SK-MEL-5 (cell line): ENCODE measurements at regions not wholly inside any gene's neighbourhood (a gene's known extent, or its start where the extent isn't known, plus 50 kb on each side); places are given as distances from the start of the nearest gene placed in this dataset.
"Not testable (repeated sequence)": the region's sequence is repeated elsewhere in the genome, so short reads cannot be mapped to it uniquely, and the experiment has no call there.

Source experiments
- DNase-seq: peaks from one replicate; pipeline ENCODE4 v3.0.0-alpha.2; 2016; ENCODE audit warnings: low read depth, low spot score
- in situ Hi-C: cut with HindIII; loops from 2 replicates; pipeline ENCODE4 v1.10.0; 2016; ENCODE audit warnings: low sequenced_read_pairs, high pct_unique_total_duplicates, low pct_unique_long_range_greater_than_20kb
- small RNA-seq, 2 experiments: library from RNA; depleted of rRNA; stranded (forward); fragments of <200 nt; gene quantifications; one replicate each; pipeline ENCODE3, GENCODE V24; 2014

DNA sequence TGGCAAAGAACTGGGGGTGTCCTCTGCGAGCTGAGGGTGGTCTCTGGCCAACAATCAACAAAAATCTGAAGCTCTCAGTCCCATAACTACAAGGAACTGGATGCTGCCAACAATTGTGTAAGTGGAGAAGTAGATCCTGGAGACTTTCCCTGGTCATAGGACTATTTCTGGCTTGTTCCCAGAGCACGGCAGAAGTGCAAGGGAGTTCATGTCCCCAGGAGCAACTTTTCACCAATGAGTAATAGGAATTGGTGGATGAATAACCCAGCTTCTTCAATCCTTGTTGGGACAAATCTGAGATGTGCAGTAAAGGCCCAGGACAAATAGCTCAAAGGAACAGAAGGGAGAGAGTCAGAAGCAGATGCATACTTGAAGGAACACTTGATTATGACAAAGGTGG, 95.5 kb downstream of the QRSL1 start:
- in situ Hi-C loops = no loop called here
- no peak for DNase-seq

DNA sequence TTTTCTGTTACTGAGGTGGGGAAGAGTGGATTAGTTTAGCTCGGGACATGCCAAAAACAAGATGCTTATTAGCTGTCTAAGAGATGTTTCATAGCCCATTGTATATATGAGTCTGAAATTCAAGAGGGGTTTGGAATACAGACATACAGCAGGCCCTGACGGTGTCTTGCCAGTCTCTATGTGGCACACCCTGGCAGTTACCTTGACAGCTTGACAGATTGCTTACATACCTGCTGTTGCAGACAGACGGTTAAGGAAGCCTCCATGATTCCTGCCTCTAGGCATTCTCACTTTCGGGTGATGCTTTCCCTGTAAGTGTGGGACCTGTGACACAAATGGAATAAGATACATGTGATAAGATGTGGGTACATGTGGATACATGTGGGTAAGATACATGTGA, 95.0 kb downstream of the QRSL1 start:
- in situ Hi-C loops = no loop called here
- DNase-seq = no peak

DNA sequence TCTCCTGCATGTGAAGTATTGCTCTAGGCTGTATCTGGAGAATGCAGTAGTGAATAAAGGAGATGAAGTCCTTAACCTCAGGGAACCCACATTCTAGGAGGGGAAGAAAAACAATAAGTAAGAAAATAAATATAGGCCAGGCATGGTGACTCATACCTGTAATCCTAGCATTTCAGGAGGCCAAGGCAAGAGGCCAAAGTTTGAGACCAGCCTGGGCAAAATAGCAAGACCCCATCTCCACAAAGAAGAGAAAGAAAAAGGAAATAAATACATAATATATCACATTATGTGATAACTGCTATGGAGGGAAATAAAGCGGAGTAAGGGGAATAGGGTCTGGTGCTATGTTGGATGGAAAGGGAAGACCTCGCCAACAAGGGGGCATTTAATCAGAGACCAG, 94.0 kb downstream of the QRSL1 start:
- DNase-seq, in situ Hi-C loops: not testable (repeated sequence)

DNA sequence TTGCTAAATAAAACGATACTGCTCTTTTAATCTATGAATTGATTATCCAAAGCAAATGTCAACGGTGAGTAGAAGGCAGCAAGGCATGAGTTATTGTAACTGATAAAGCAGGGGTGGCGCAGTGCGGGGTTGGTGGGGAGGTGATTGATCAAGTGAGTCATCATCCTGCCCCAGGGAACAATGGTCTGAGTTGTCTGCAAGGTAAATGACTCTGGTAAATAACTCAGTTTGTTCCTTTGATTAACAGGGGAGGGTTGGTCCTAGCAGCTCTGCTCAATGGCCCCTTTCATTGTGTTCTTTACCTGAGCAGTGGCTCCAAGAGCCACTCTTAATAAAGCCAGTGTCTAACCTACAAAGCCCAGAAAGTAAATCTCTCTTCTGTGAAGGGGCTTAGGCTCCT, 91.8 kb downstream of the QRSL1 start:
- DNase-seq, in situ Hi-C loops: not testable (repeated sequence)

Small RNAs in the stretch of these regions (small RNA-seq; reads per million reads assigned to genes)
- gene MIR587 = 0 reads per million in 2 experiments
- 0 reads per million in 2 experiments for gene RNU6-117P
